Activated T-cell treated with anti-CD3 and anti-CD28 coated beads for 4 hours (primary cell): ENCODE measurements at regions not wholly inside any gene's neighbourhood (a gene's known extent, or its start where the extent isn't known, plus 50 kb on each side); places are given as distances from the start of the nearest gene placed in this dataset.

Experiments used
- DNase-seq: peaks from one replicate; pipeline ENCODE4 v3.0.0-alpha.2; 2020

DNA sequence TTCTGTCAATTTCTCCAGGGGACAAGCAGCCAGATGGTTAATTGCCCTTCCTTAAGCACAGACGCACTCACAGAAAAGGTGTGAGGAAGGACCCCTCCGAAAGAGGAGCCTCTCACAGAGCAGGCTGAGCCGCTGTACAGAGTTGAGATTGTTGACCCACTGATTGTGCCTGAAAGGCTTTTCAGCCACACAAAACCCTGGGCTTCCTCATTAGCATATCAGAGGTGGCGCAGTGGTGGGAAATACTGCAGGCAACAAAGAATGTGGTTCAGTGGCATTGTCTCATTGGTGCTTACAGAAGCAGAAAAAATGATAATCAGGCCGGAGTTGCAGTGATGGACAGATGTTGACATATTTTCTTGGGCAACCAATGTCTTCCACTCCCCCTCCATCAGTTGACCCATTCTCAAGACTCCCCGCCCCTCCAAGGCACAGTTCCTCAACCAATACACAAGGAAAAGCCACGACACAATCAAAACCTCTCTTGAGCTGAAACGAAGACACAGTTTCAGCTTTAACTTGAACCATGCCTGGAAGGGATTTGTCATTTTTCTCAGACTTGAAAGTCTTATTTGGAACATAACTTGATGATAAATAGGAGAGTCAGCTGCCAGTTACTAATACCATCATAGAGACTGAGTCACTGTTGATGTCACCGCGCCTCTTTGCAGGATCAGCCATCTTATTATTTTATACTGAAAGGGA, 53.1 kb downstream of the ATXN3L start:
- no peak for DNase-seq

DNA sequence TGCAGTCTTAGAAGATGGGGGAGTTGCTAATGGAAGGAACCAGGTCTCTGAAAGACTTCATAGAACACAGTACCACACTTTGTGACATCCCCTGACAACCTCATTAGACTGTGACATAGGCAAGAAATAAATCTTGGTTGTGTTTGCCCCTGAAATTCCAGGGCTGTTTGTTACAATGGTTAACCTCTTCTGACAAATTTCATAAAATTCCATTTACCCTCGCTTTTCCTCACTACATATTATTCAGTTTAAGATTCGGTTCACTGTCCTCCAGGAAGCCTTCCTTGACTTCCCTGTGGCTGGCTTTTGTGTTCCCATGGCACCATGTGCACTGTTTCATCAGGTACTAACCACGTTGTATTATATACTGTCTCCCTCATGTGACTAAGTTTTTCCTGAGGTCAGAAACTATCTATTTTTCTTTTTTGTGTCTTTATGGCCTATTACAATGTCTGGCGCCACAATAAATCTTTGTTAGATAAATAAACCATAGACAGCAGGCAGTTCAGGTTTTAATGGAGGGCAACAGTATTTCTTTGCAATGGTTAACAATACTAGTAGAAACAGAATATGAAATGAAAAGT, 54.2 kb downstream of the ATXN3L start:
- DNase-seq: no peak

DNA sequence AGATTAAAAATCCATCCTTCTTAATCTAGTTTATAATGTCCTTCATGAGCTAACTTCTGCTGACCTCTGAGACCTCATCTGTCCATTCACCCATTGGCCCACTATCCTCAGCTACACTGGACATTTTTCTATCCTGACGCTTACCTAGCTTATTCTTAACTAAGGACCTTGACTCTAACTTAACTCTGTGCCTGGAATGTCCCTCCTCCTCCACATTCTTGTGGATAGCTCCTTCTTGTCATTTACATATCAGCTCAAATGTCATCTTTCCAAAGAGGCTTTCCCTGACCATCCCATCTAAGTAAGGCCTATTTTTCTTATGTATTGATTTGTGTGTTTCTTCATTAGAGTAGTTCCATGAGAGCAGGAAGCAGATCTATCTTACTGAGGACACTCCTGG, 54.7 kb downstream of the ATXN3L start:
- no peak for DNase-seq

DNA sequence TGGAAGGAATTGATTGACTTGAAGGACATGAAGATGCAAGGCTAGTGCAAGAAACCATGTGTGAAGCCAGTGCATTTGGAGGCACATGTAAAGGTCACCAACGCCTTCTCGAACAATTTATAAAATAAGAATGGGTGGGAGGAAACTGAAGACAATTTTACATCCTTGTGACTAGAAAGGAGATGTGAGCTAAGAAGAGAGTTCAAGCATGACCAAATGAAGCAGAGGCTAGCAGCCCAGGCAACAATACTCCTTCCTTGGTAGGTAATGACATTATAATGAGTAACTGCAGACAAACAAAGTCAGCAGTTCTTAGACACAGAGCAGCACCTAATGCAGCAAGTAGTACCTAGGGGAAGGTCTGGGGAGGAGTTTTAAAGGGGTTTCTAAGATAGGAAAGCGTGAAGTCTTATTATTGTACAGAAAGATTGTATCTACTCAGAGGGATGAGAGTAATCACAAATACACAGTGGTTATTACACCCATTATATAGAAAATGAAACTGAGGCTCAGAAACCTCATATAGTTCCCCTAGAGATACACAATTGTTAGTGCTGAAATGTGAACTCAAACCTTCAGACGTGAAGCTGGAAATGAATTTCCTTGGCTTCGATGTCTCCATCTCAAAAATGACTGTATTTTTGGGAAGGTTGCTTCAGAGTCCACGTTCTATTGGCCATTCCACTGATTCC, 56.1 kb downstream of the ATXN3L start:
- no peak for DNase-seq

DNA sequence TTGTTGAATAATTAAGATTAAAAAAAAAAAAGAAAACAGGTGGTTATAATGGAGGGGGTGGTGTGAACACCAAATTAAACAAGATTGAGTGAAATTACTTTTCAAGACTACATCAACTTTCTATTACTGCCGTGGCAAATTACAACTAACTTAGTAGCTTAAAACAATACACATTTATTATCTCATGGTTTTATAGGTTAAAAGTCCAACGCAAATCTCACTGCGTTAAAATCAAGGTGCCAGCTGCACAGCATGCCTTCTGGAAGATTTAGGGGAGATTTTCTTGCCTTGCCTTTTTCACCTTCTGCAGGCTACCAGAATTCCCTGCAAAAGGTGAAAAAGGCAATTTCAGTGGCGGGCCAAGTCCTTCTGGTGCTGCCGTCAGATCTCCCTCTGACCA, 58.5 kb downstream of the ATXN3L start:
- DNase-seq: no peak

DNA sequence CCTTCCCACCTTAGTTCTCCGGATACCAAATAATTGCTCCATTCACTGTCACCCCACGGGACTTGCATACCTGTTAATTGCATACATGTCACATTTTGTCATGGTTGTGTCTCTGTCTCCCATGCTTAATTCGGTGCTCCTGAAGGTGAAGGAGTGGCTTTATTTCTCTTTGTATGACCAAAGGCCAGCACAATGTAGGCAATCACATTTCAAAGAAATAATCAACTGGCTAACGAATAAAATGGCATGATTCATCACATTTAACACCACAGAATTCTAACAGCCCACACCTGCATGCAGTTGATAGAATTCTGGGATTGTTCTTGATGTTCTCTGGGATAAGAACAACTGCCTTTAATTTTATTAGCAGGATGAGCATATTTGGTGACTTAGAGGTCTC, 59.3 kb downstream of the ATXN3L start:
- DNase-seq: no peak

DNA sequence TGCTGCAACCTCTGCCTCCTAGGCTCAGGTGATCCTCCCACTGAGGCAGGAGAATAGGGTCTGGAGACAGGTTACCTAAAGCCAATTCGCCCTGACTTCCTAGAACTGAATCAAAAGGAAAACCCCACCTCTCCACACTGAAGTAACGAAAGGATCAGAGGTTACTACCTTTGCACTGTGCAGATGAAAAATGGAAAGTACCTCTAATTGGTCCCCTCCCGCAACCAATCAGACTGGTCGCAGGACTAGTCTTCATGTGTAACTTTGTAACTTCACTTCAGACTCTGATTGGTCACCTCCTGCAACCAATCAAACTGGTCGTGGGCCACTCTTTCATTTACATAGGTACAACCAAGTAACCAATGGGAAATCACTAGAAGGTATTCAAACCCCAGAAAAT, 61.1 kb downstream of the ATXN3L start:
- no peak for DNase-seq

DNA sequence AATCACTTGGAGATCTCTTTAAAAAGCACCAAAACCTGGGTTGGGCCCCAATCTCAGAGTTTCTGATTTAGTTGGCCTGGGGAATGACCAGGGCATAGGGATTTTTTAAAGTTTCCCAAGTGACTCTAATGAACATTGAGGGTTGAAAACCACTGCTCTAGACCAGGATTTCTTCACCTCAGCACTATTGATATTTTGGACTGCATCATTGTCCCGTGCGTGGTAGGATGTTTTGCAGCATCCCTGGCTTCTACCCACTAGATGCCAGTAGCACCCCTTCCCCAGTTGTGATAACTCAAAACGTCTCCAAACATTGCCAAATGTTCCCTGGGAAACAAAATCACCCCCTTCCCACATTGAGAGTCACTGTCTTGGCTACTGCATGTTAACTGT, 61.8 kb downstream of the ATXN3L start:
- DNase-seq: no peak

DNA sequence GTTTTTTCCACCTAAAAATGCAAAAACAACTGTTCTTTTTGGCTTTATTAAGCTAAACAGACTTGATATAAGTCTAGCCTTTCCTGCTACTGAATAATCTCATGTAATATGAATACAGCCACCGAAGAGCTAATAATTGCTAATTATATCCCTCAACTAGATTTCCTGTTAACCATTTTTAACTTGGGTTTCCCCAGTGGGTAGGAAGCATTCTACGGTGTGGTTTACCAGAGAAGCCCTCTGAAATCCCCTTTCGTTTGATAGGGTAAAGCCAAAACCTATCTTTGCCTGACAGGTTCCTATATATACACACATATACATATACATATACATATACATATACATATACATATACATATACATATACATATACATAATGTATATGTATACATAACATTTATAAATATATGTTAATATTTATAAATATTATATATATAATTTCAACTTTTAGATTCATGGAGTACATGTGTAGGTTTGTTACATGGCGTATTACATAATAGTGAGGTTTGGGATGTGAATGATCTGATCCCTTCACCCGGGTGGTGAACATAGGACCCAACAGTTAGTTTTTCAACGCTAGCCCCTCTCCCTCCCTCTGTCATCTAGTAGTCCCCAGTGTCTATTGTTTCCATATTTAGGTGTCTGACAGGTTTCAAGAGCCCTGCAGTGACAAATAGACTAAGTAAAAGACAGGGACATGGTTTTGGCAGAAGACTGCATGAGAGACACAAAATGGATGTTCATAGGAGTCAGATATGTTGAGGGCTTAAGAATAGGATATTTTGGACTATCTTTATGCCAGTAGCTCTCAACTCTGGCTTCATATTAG, 62.4 kb downstream of the ATXN3L start:
- no peak for DNase-seq

DNA sequence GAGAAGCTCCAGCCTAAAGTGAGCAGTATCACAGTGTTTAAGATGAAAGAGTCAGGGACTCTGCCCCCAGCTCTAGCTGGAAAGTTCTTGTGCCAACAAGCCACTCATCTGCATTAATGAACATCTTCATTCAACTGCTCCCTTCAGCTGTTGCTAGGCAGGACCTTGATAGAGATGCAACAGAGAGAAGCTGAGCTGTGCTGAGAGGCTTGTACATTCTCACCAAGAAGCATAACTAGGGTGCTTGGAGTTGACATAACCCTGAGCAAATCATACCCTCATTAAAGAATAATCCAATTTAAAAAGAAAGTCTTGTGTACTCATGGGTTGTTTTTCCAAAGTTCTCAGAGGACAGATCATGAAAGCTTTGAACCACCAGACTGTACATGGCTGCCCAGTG, 63.2 kb downstream of the ATXN3L start:
- no peak for DNase-seq

DNA sequence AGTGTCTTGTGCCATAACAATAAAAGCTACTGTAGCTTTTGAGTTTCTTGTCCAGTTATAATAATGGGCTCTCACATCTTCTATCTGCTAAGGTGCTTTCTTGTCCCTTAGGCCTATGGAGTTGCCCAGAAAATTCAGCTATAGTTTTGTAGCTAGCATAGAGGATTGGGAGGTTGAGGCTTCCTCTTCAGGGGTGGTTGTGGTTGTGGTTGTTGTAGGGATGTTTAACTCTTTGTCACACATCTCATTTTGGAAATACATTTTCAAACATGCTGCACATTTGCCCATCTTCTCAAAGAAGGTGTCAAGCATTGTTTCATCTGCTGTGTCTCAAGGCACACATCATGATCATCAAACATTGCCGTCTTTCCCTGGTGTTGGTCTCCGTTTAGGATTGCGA, 65.0 kb downstream of the ATXN3L start:
- DNase-seq: no peak

DNA sequence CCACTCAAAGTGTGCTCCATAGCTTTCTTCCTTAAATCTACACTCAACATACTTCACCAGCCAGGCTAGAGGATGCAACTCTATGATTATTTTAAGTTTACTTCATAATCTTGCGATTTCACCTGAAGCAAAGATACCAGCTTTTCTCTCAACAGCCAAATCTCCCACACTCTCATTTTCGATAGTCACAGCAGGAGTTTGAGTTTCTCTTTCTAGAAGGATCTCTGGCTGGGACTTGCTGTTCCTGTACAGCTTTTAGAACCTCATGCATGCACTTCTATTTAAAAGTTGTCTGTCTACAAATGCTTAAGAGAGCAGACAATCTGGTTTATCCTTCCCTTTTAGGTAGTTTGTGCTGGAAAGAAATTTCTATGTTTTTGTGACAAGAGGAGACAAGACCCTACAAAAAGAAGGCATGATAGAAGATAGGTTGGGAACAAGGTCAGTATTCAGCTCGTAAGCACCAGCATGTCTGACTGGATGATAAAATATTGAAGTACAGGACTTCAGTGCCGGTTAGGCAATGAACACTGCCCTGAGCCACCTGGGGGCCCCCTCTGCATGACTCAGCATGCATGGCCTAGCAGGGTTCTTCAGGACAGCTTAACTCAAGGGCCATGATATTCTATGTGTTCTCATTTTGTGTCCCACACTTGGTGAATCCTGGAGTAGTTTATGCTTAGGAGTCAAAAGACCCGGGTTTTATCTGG, 65.6 kb downstream of the ATXN3L start:
- no peak for DNase-seq

DNA sequence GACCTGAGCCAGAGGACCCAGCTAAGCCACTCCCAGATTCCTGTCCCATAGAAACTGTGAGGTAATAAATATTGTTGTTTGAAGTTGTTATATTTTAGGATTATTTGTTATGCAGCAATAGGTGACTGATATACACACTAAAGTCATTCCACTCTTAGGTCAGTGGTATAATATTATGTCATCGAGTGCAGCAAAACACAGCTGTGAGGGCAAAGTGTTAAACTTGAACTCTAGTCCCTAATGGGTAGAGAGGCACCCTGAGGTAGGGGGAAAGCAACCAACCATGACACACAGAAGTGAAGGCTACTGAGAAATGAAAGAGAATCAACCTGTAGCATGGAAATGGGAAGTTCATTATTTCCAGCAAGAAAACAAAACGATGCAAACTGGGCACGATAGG, 66.6 kb downstream of the ATXN3L start:
- DNase-seq: no peak

DNA sequence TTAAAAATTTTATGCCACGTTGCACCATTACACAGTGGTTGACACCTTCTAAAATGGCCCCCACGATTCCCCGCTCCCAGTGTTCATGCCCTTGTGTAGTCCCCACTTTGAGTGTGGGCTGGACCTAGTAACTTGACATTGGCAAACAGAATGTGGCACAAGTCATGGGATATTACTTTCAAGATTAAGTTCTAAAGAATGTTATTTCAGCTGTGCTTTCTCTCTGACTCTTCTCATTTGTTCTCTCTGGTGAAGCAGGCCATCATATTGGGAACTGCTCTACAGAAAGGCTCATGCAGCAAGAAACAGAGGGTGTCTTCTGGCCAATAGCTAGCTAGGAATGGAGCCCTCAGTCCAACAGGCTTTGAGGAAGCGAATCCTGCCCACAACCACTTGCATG, 67.1 kb downstream of the ATXN3L start:
- no peak for DNase-seq

DNA sequence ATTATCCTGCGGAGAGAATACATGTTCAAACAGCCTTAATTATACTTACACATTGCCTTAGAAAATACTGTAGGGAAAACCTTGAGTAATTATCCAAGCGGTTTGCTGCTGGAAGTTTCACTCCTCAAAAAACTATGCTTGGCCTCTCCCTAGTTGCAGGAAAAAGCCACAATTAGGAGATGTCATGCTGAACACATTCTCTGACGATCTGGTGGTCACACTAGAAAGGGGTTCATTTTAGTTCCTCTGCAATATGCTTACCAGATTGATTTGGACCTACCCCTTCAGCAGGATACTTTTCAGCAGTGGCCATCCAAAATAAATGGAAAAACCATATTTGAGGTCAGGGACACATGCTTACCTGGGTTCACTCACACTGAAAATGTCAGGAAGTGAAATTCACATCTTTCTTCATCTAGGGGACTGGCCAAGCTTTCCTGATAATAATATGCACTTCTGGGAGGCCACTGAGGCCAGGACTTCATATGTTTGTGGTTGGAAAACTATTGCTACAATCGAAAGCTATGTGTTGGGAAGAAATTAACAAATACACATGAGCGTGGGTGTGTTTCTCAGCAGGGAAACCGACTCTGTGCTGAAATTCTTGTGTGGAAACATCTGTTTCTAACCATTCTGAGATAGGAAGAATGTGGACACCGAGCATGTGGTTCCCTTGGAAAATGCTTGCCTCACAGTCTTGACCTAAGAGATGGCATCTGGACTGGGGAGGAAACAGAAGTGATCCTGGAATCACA, 68.8 kb downstream of the ATXN3L start:
- no peak for DNase-seq

DNA sequence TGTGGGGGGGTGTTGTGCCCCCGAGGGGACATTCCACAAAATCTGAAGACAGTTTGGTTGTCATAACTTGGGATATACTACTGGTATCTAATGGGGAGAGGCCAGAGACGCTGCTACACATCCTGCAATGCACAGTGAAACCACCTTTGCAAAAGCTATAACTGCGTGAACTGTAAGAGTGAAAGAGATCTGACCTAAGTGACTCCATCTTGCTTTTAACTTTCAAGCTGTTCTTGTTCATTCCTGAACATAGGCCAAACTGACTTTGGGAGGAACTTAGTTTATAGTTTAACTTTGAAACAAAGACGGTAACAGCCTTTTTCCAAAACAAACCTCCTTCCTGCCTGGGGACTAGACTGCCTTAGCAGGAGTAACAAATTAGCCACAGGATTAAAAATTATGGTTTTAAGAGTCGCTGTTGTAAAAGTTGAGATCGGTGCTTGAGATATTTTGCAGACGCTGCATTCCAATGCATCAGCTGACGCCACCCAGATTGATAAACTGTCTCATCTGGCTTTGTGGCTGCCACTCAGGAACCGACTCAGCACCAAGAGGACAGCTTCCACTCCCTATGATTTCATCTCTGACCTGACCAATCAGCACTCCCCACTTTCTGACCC, 70.9 kb downstream of the ATXN3L start:
- no peak for DNase-seq

DNA sequence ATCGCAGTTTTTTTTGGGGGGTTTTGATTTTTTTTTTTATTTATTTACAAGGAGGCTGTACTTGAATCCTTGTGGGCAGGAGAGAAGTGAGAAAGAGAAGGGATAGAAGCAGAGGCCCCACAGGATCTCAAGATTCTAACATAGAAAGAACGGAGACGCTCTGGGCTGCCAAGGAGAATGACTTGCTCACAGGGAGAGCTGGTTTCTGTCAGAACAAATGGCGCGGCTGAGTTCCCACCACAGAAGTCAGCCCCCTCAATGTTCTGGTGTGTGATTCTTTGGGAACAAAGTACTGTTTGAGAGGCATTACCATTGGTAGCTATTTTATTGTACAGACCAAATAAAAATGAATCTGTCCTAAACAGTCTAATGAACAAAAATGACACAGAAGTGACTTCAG, 80.6 kb downstream of the ATXN3L start:
- no peak for DNase-seq

DNA sequence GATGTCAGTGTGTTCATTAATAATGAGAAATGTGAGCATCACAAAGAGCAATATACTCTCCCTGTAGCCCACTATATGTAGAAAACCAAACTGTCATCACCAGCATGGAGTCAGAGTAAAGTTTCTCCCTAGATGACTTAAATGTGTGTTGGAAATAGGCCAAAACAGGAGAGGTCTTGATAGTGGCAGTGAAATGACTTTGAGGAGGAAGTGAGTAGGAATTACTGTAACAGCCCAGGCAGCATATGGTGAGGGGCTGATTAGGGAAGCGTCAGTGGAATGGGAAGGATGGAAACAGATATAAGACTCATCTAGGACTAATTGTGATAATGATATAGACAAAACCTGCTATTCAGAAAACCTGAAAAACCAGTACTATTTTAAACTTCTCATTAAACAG, 83.9 kb downstream of the ATXN3L start:
- DNase-seq: no peak

DNA sequence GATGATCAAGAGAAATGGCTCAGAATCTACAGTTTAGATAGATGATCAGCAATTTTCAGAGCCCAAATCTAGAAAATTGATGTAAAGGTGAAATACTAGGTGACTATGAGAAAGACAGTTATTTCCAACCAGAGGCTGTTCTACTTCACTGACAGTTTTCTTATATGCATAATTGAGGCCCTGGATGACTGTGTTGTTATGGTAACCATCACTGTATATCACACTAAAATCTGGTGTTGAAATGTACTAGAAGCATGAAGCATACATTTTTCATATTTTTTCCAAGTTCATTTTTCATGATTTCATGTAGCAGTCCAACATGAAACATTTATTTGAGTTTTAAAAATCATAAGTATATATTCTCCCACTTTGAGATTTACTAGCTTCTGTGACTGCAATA, 87.4 kb downstream of the ATXN3L start:
- DNase-seq: no peak

DNA sequence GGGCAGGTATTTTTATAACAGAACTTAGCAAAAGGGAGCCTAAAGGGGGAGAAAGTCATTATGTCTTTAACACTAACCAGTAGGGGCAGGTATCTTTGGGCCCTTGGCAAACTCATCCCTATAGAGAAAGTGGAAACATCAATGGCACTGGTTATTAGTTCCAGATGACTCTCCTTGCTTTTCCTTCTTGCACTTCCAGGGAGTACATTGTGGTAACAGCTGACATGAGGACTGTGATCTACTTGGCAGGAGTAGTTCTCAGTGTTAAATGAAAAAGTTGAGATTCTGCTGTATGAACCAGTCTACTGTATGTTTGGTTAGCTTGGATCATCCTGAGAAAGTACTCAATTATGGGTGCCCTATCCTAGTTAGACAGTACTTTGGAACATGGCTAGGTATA, 93.6 kb downstream of the ATXN3L start:
- no peak for DNase-seq

DNA sequence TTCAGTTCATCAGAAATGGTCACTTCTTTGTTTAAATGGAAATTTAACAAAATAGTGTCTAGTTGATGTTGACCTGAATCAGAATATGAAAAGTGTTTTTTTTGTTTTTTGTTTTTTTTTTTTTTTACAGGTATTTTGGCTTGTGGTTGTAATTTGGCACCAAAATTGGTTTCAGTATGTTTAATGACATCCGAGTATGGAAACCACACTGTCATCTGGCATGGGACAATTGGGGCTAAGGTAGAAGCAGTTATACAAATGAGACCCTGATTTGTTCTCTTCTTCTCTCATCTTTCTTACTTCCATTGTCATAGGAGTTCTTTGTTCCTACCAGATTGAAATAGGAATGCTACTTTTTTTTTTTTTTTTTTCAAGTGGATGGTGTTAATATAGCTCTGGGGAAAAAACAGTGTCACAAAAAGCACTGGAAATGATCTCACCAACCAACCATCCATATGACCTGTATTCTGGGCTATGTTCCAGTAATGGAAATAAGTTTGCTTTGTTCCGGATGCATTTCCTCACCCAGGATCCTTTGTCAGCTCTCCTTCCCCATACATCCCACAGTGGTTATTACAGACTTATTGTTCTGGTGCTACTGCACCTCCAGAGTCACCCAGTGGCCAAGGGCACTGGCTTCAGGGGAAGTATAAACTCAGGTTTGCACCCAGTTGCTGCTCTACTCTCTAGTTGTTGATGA, 95.8 kb downstream of the ATXN3L start:
- DNase-seq: no peak
